Endothelial cell of umbilical vein (primary cell): ENCODE measurements at regions not wholly inside any gene's neighbourhood (a gene's known extent, or its start where the extent isn't known, plus 50 kb on each side); places are given as distances from the start of the nearest gene placed in this dataset.

Experiments used
- BruUV-seq: library from RNA; stranded (reverse); fragments of 400-500 nt; replicated peaks from 2 replicates; lab custom pipeline; 2021; lab: Mats Ljungman, UMichigan
- CTCF ChIA-PET: fragments of 300-600, 350-600 bp; sonication (Branson Sonifier 250); formaldehyde crosslinking; loops from one replicate; lab custom pipeline; 2021; ENCODE audit warnings: antibody characterized with exemption, inconsistent platforms; lab: Charles Lee
- POLR2A ChIA-PET: fragments of 300-600, 350-600 bp; sonication (Branson Sonifier 250); formaldehyde crosslinking; loops from one replicate; lab custom pipeline; 2021; ENCODE audit warnings: antibody characterized with exemption, inconsistent platforms; lab: Charles Lee
- DNase-seq: peaks from one replicate; pipeline ENCODE4 v3.0.0-alpha.2; 2011; ENCODE audit warnings: low read depth, low spot score
- FAIRE-seq: peaks from 2 replicates; lab custom pipeline; 2011; peaks lifted over from hg19 to GRCh38; lab: Jason Lieb, UNC
- H2AFZ ChIP-seq: 2 replicates; pipeline ENCODE4 v1.6.0; 2012; ENCODE audit warnings: low read depth, low read length, control low read depth, inconsistent platforms
- H3K27ac ChIP-seq: 2 replicates; pipeline ENCODE4 v1.5.1; 2011; ENCODE audit warnings: low read depth, mild to moderate bottlenecking, control low read depth, low read length, moderate library complexity; ENCODE audit not compliant: insufficient read depth
- H3K27me3 ChIP-seq, 2 experiments: 2 replicates each; pipeline versions ENCODE4 v1.6.0 to v1.6.1; 2011; ENCODE audit warnings: low read length in 2 of 2, mixed read lengths in 1 of 2; ENCODE audit not compliant: control insufficient read depth in 2 of 2, insufficient read depth in 2 of 2
- H3K36me3 ChIP-seq, 2 experiments: 2 replicates in 1 of 2; 3 replicates in 1 of 2; pipeline ENCODE4 v1.5.1; 2011; ENCODE audit warnings: low read length in 2 of 2, mild to moderate bottlenecking in 1 of 2, moderate library complexity in 1 of 2; ENCODE audit not compliant: control insufficient read depth in 2 of 2, insufficient read depth in 2 of 2; ENCODE audit errors: extremely low read depth in 1 of 2
- H3K4me1 ChIP-seq: 3 replicates; pipeline ENCODE4 v1.5.1; 2011; ENCODE audit warnings: mild to moderate bottlenecking, low read length; ENCODE audit not compliant: control insufficient read depth, insufficient read depth; ENCODE audit errors: extremely low read depth
- H3K4me2 ChIP-seq: 2 replicates; pipeline ENCODE4 v1.6.1; 2011; ENCODE audit warnings: low read length, control low read depth, mixed read lengths; ENCODE audit not compliant: insufficient read depth
- H3K4me3 ChIP-seq, 3 experiments: fragments of 200-600 bp in 1 of 3; sonication (generic), shearing (Covaris generic) in 1 of 3; replicated peaks in 1 of 3; 2 replicates each; pipeline ENCODE4 v1.5.1; 2011 to 2016; ENCODE audit warnings: control low read depth in 3 of 3, low read length in 3 of 3, mild to moderate bottlenecking in 2 of 3, inconsistent platforms in 1 of 3, low read depth in 1 of 3, moderate library complexity in 1 of 3; ENCODE audit not compliant: insufficient read depth in 1 of 3
- H3K79me2 ChIP-seq: 2 replicates; pipeline ENCODE4 v1.6.0; 2012; ENCODE audit warnings: low read length, inconsistent platforms; ENCODE audit not compliant: control insufficient read depth, insufficient read depth
- H3K9ac ChIP-seq: replicated peaks from 2 replicates; pipeline ENCODE3; 2011; ENCODE audit warnings: low read length, control low read depth; ENCODE audit not compliant: insufficient read depth; ENCODE audit errors: extremely low read depth
- H3K9me1 ChIP-seq: replicated peaks from 3 replicates; pipeline ENCODE4 v1.6.0; 2011; ENCODE audit warnings: mild to moderate bottlenecking, low read length; ENCODE audit not compliant: control insufficient read depth, insufficient read depth; ENCODE audit errors: extremely low read depth
- H3K9me3 ChIP-seq: replicated peaks from 2 replicates; pipeline ENCODE4 v1.5.1; 2012; ENCODE audit warnings: low read length, inconsistent platforms; ENCODE audit not compliant: control insufficient read depth, insufficient read depth
- H4K20me1 ChIP-seq: replicated peaks from 2 replicates; pipeline ENCODE3; 2011; ENCODE audit warnings: mild to moderate bottlenecking, low read length; ENCODE audit not compliant: control insufficient read depth, insufficient read depth; ENCODE audit errors: extremely low read depth
- EZH2 ChIP-seq: IDR thresholded peaks from 2 replicates; pipeline ENCODE4 v1.6.1; 2012; ENCODE audit warnings: borderline replicate concordance, low read depth, mild to moderate bottlenecking, moderate library complexity, low read length, inconsistent platforms; ENCODE audit not compliant: severe bottlenecking
- FOS ChIP-seq: IDR thresholded peaks from 2 replicates; pipeline ENCODE4 v1.6.1; 2011; ENCODE audit warnings: mild to moderate bottlenecking, low read length, moderate library complexity, borderline replicate concordance; ENCODE audit not compliant: insufficient read depth
- GATA2 ChIP-seq: IDR thresholded peaks from 2 replicates; pipeline ENCODE4 v1.7.0; 2011; ENCODE audit warnings: low read depth, mild to moderate bottlenecking, moderate library complexity, mixed read lengths, low read length; ENCODE audit not compliant: insufficient read length, insufficient read depth
- JUN ChIP-seq: IDR thresholded peaks from 2 replicates; pipeline ENCODE4 v1.6.1; 2011; ENCODE audit warnings: borderline replicate concordance, low read depth; ENCODE audit not compliant: insufficient read length, insufficient read depth
- MYC ChIP-seq: IDR thresholded peaks from one replicate; pipeline ENCODE4 v1.6.1; 2011; ENCODE audit warnings: mild to moderate bottlenecking, low read depth, low read length
- POLR2A ChIP-seq: IDR thresholded peaks from 2 replicates; pipeline ENCODE4 v1.6.1; 2012; ENCODE audit warnings: low read depth, mild to moderate bottlenecking, control low read depth, low read length
- dilution Hi-C: fragments of 300-500 bp; cut with MboI; formaldehyde crosslinking; loops from one replicate; pipeline ENCODE4 v1.15.0; 2019; ENCODE audit warnings: low sequenced_read_pairs; ENCODE audit not compliant: extremely low pct_ligation_motif_present
- intact Hi-C: fragments of 100-400 bp; cut with micrococcal nuclease; formaldehyde crosslinking; loops from one replicate; pipeline ENCODE4 v1.10.0; 2022
- TF ChIP-seq, protein P1 (sequence below): IDR thresholded peaks from 2 replicates; pipeline ENCODE4 v1.6.1; 2011; ENCODE audit not compliant: insufficient read depth, insufficient read length
- TF ChIP-seq, protein P2 (sequence below), 2 donors: IDR thresholded peaks; 1 replicate in 1 of 2; 2 replicates in 1 of 2; pipeline ENCODE4 v1.5.1; 2011; ENCODE audit warnings: low read length in 2 of 2, mild to moderate bottlenecking in 2 of 2, moderate library complexity in 2 of 2, control low read depth in 1 of 2, inconsistent platforms in 1 of 2, low read depth in 1 of 2; ENCODE audit not compliant: insufficient read depth in 1 of 2; ENCODE audit errors: extremely low read depth in 1 of 2

DNA sequence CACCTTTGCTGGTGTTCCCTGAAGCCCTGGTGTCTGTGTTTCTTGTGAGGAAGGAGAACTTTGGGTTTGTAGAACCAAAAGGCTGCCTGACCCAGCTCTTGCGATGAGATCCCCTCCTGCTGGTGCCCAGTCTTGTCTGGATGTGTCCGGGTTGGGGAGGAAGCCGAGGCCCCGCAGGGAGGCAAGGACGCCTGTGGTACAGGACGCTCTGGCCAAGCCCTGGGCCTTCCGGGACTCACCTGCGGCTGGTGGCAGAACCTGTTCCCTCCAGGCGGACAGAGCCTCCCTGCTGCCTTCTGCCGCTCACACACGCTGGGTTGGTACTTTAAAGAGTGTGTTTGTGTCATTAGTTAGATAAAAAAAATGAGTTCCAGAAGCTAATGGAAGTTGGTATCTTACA is 616.2 kb downstream of the GALR1 start:
- Histone ChIP-seq H3K4me1 (no peaks in the 10 kb centered on the region), H3K27ac (no peak overlapping the region), H3K9me3 (peaks cover 6% of the 10 kb centered on the region), H3K9me1 (no peaks in the 10 kb centered on the region), H3K4me3 (no peak overlapping the region), H3K4me2 (no peak overlapping the region), H4K20me1 (no peaks in the 10 kb centered on the region), H3K36me3 (no peaks in the 10 kb centered on the region), H2AFZ (no peak overlapping the region), H3K79me2 (no peaks in the 10 kb centered on the region), H3K9ac (no peak overlapping the region), H3K27me3 (no peaks in the 10 kb centered on the region)
- CTCF ChIA-PET = no interaction called here
- dilution Hi-C loops = no loop called here
- intact Hi-C loops = no loop called here
- DNase-seq (no peak), FAIRE-seq (no peak)
- POLR2A ChIA-PET = no interaction called here
- no TSS peak for BruUV-seq
- TF ChIP-seq FOS (no peak), MYC (no peak), EZH2 (no peak)
- TF ChIP-seq, protein P1, sequence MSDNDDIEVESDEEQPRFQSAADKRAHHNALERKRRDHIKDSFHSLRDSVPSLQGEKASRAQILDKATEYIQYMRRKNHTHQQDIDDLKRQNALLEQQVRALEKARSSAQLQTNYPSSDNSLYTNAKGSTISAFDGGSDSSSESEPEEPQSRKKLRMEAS = no peak

DNA sequence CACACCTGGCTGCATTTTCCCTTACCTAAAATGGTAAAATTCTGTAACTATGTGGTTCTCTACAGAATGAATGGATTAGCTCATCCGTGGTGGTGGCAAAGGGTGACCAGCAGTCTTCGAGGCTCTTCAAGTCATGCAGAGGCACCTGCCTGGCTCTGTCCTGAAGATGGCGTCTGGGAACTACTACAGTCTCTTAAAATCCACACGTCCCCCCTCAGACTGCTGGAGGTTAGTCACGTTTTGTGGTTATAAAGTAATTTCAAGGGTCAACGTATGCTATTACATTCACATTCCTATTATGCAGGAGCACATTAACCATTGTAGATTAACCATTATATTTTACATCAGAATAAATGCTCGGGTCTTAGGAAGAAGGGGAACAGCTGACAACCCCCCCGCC is 616.7 kb downstream of the GALR1 start:
- TF ChIP-seq, protein P2, sequence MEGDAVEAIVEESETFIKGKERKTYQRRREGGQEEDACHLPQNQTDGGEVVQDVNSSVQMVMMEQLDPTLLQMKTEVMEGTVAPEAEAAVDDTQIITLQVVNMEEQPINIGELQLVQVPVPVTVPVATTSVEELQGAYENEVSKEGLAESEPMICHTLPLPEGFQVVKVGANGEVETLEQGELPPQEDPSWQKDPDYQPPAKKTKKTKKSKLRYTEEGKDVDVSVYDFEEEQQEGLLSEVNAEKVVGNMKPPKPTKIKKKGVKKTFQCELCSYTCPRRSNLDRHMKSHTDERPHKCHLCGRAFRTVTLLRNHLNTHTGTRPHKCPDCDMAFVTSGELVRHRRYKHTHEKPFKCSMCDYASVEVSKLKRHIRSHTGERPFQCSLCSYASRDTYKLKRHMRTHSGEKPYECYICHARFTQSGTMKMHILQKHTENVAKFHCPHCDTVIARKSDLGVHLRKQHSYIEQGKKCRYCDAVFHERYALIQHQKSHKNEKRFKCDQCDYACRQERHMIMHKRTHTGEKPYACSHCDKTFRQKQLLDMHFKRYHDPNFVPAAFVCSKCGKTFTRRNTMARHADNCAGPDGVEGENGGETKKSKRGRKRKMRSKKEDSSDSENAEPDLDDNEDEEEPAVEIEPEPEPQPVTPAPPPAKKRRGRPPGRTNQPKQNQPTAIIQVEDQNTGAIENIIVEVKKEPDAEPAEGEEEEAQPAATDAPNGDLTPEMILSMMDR (IDR thresholded peaks at IDR 0.05; ENCODE audit: extremely low read depth in 1 of 2, insufficient read depth in 1 of 2, low read depth in 1 of 2, low read length in 2 of 2) = no peak
- TF ChIP-seq POLR2A (no peak), EZH2 (no peak), GATA2 (no peak), MYC (no peak), JUN (no peak)
- Histone ChIP-seq H3K36me3 (no peaks in the 10 kb centered on the region), H3K9ac (no peak overlapping the region), H4K20me1 (no peaks in the 10 kb centered on the region), H3K9me1 (no peaks in the 10 kb centered on the region), H3K27ac (no peak overlapping the region), H3K4me2 (no peak overlapping the region), H3K4me3 (no peak overlapping the region), H3K27me3 (no peaks in the 10 kb centered on the region), H3K4me1 (no peaks in the 10 kb centered on the region), H2AFZ (no peak overlapping the region), H3K9me3 (peaks cover 6% of the 10 kb centered on the region), H3K79me2 (no peaks in the 10 kb centered on the region)
- POLR2A ChIA-PET = no interaction called here
- BruUV-seq = no TSS peak
- DNase-seq = no peak
- intact Hi-C loops (no loop called here), dilution Hi-C loops (no loop called here)
- FAIRE-seq = no peak
- CTCF ChIA-PET = no interaction called here
